ENCODE measurements at regions not wholly inside any gene's neighbourhood (a gene's known extent, or its start where the extent isn't known, plus 50 kb on each side); places are given as distances from the start of the nearest gene placed in this dataset.
"Not testable (repeated sequence)": the region's sequence is repeated elsewhere in the genome, so short reads cannot be mapped to it uniquely, and the experiment has no call there.

GRCh38 chr6:67199425-67199824 lies 1435.7 kb upstream of the ADGRB3 start:
- no peak for DNase-seq

DNA sequence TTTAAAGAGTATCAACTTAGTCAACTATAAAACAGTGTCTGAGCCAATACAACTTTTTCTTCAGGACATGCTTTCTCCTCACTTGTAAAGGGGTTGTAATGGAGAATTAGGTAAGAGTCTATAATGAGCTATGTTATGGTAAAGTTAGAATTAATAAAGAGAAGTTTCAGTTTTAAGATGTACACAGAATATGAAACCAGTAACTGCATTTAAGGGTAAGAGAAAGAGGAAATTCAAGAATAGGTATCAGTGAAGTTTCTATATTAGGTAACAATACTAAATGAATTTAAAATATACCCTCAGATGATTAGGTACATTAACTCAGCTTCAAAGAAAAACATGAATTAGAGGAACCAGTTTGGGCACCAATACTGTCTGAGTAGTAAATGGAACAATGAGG lies 1444.3 kb upstream of the ADGRB3 start:
- no peak for DNase-seq

DNA sequence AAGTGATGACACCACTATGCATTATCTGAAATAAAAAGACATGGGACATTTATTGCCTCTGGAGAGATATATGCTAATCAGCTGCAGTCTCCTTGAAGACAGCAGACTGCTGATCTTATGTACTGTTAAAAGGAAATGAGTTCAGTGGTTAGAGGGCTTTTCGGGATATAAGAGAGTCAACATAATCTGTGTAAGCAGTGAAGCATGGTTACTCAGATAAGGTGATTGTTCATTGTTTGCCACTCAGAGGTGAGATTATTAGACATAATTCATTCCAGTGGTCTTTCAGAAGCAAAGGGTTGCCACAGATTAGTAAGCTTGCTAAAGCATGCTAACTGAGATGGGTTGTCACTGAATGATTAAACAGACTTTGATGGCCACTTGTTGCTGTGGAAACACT lies 1450.7 kb upstream of the ADGRB3 start:
- DNase-seq: no peak

DNA sequence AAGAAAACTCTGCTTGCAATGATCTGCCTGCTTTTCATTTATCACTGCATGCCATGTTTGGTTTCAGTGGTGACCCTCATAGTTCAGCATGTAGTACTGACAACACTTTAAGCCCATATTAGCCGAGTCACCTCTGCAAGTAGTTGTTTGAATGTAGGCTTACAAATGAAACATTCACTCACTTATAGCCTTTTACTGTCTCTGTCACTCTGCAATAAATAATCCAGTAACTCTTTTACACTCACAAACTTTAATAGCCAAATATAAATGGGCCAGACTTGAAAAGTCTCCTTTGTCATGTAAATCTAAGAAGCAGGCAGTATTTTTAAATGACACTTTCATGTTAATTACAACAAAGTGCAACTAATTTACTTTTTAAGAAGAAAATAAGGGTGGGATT lies 1460.0 kb upstream of the ADGRB3 start:
- DNase-seq: no peak

- no peak for DNase-seq
These were observed 1458.6 kb upstream of the EYS start for GRCh38 chr6:67165606-67166005.

DNA sequence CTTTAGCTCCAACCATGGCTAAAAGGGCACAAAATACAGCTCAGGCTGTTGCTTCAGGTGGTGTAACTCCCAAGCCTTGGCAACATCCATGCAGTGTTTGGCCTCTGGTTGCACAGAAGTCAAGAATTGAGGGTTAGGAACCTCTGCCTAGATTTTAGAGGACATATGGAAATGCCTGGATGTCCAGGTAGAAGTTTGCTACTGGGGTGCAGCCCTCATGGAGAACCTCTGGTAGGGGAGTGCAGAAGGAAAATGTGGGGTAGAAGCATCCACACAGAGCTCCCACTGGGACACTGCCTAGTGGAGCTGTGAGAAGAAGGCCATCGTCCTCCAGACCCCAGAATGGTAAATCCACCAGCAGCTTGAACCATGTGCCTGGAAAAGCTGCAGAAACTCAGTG lies 1453.8 kb upstream of the EYS start:
- DNase-seq: no peak

DNA sequence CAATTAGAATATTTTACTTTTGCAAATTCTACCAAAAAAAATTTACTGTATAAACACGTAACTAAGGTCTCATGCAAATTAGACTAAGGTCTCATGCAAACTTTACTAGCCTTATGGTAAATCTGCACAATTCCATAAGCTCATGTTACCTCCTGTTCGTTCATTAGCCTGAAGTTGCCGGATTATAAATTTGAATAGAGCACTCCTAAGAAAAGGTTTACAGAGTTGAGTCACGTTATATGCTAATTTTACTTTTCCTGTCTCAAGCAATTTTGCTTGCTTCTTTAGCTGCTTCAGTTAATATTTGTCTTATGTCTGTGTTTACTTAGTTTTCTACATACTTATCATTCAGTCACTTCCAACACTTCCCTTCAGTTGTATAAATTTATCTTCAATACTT lies 1434.0 kb upstream of the EYS start:
- DNase-seq: no peak

- DNase-seq: no peak
These were observed 1426.9 kb upstream of the EYS start for GRCh38 chr6:67133973-67134372.

DNA sequence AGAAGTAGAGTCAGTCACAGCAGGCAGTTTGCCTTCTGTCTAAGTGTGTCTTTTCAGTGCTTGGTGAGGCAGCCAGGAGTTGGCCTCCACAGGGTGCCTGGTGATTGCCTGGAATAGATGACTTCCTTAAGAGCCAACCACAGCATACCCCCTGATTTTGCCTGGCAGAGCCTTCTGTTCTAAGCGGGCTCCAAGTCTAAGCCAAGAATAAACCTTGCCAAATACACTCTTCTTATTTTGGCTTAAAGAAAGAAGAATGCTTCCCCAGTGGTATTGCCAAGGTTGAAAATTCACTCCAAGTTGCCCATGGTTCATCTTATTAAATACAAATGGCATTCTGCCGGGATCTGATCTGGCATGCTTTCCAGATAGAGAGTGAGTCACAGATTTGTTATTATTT lies 1424.8 kb upstream of the EYS start:
- DNase-seq: no peak

DNA sequence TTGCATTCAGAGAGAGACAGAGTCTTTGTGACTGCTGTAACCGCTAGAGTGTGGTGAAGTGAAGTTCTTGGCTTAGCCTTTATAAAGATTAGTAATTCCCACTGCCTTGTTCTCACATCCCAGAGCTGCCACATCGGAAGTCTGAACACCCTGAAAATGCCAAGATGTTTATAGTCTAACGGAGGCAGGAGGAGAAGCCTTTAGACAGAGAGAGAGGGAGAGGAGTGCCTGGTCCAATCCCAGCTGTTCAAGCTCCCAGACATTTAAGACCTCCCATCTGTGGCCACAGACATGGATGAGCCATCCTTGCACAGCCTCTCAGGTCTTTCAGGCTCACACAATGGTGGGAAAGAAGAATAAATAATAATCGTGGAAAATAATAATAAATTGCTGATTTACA lies 1422.8 kb upstream of the EYS start:
- DNase-seq: no peak

DNA sequence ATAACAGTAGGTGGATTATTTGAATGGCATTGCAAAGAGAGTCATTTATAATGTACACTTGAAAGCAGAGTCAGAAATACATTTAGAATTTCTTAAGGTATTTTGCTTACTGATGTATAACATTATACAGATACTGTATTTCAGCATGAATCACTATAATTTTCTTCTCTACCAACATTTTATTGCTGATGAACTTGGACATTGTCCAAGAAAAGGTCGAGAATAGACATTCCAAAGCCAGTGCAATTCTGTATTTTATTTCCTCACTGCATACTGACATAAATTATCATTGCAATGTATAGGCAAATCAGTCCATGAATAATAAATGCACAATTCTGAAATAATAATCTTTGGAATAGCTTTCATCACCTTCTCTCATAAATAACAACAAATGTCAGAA lies 1420.0 kb upstream of the EYS start:
- DNase-seq: no peak

- DNase-seq: no peak
These were observed 1414.1 kb upstream of the EYS start for GRCh38 chr6:67121115-67121514.

- no peak for DNase-seq
These were observed 1405.1 kb upstream of the EYS start for GRCh38 chr6:67112120-67112519.

DNA sequence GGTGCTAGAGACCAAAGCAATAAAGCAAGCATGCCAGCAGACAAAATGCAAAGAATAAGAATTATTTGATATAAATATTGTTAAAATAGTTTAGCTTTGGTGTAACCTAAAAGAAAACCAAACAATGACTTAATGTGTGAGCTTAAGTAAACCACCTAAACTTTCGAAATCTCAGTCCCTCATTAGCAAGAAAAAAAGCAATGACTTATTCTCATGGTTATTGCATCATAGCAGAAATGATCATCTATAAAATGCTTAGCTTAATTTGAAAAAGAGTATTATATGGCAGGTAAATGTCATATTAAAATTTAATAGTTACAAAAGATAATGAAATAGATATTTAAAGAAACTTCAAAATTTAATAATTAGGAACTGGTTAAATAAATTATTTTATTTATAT lies 1395.7 kb upstream of the EYS start:
- DNase-seq: no peak

DNA sequence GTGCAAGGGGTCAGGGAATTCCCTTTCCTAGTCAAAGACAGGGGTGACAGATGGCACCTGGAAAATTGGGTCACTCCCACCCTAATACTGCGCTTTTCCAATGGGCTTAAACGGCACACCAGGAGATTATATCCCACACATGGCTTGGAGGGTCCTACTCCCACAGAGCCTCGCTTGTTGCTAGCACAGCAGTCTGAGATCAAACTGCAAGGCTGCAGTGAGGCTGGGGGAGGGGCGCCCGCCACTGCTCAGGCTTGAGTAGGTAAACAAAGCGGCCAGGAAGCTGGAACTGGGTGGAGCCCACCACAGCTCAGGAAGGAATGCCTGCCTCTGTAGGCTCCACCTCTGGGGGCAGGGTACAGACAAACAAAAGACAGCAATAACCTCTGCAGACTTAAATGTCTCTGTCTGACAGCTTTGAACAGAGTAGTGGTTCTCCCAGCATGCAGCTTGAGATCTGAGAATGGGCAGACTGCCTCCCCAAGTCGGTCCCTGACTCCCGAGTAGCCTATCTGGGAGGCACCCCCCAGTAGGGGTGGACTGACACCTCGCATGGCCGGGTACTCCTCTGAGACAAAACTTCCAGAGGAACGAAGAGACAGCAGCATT lies 1388.7 kb upstream of the EYS start:
- DNase-seq: not testable (repeated sequence)

DNA sequence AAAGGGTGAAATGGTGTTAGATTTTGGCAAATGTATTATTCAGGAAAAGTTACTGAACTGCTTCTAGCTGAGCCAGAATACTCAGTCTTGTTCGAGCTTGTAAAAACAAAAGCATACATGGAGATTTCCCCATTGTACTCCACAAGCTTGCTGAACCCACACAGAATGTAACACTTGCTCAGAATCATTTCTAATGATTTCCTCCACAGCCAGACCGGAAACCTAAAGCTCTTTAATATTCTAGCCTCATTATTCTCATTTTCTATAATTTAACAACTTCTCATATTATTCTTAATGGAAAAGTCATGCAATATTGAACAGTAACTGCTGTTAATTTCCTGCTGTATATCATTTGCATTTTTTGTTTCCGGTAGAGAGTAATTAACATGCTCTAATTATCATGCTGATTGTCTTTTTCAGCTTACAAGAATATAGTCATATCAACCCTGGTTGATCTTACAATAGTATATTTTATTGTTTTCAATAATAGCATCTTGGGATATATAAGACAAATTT lies 1387.5 kb upstream of the EYS start:
- DNase-seq: no peak

- DNase-seq: no peak
These were observed 1366.9 kb upstream of the EYS start for GRCh38 chr6:67073938-67074337.

DNA sequence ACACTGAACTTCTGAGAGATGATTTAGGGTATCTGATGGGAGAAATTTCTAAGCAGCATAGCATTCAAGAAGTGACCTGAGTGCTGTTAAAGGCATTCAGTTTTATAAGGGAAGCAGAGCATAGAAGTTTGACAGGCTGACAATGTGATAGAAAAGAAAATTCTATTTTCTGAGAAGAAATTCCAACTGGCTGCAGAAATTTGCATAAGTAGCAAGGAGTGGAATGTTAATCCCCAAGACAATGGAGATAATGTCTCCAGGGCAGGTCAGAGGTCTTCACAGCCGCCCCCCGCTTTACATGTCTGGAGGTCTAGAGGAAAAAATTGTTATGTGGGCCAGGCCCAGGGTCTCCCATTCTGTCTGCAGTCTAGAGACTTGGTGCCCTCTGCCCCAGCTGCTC lies 1361.8 kb upstream of the EYS start:
- no peak for DNase-seq

DNA sequence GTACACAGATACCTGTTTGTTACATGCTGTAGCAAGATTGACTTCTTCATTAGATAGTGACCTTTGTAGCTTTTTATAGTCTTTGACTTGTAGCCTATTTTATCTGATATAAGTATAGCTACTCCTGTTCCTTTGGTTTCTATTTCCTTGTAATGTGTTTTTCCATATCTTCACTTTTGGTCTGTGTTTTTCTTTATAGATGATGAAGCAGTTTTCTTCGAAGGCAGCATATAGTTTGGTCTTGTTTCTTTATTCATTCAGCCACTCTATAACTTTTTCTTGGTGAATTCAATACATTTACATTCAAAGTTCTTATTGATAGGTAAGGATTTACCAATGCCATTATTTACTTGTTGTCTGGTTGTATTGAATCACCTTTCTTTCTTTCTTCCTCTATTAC lies 1357.3 kb upstream of the EYS start:
- no peak for DNase-seq

DNA sequence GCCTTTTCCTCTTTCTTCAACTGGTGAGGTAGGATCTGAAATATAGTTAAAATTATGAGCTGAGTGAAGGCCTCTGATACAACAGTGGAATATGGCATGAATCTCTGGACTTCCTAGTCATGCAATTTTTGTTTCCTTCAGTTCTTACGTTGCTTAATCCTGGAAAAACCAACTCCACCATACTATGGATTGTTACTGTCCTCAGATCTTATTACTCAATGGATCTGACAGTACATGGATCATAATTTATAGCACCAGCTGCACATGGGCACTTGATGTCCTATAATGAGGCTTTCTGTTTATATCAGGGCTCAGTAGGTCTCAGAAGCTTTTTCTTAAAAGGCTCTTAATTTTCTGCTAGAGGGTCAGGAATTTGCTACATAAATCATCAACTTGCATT lies 1341.0 kb upstream of the EYS start:
- DNase-seq: no peak

DNA sequence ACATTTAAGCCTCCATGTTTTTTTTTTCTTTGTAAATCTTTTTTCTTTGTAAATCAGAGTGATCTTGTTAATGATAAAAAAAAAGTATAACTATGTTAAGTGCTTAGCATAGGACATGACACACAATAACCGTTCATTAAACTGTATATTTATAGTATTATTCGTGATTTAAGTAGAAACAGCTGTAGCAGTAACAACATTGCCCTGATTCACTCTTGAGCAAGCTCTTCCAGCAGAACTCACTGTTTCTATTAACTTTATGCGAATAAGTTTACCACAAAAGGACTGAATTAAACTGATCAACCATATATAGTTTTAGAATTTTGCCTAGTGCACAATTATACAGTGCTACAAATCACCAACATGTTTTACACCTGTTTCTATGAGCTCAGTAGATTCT lies 1338.0 kb upstream of the EYS start:
- DNase-seq: no peak

DNA sequence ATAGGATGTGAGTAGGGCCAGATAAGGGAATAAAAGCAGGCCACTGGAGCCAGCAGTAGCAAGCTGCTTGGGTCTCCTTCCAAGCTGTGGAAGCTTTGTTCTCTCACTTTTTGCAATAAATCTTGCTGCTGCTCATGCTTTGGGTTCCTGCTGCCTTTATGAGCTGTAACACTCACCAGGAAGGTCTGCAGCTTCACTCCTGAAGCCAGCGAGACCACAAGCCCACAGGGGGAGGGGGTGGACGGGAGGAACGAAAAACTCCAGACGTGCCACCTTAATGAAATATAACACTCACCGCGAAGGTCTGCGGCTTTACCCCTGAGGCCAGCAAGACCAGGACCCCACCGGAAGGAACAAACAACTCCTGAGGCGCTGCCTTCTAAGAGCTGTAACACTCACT lies 1324.4 kb upstream of the EYS start:
- no peak for DNase-seq

GRCh38 chr6:67030861-67031260 lies 1323.8 kb upstream of the EYS start:
- no peak for DNase-seq

- peak; percentile 2 for DNase-seq
These were observed 1310.0 kb upstream of the EYS start for GRCh38 chr6:67016921-67017460.

GRCh38 chr6:67011441-67011840 lies 1304.4 kb upstream of the EYS start:
- DNase-seq: no peak
